PC-9 (cell line): ENCODE measurements at regions not wholly inside any gene's neighbourhood (a gene's known extent, or its start where the extent isn't known, plus 50 kb on each side); places are given as distances from the start of the nearest gene placed in this dataset.

ENCODE experiments used
- BruUV-seq: library from RNA; stranded (reverse); fragments of 400-500 nt; replicated peaks from 2 replicates; lab custom pipeline; 2021; lab: Mats Ljungman, UMichigan
- CTCF ChIA-PET: fragments of 300-600 bp; sonication (Branson Sonifier 250); formaldehyde crosslinking; loops from one replicate; lab custom pipeline; 2022; ENCODE audit warnings: antibody characterized with exemption; lab: Charles Lee
- POLR2A ChIA-PET: fragments of 300-600 bp; sonication (Branson Sonifier 250); formaldehyde crosslinking; loops from one replicate; lab custom pipeline; 2022; ENCODE audit warnings: antibody characterized with exemption; ENCODE audit not compliant: unreplicated experiment; lab: Charles Lee
- DNase-seq, 2 experiments: peaks; one replicate each; pipeline versions ENCODE4 v3.0.0 to v3.0.0-alpha.2; 2015 to 2022; ENCODE audit warnings: mixed read lengths in 1 of 2
- H2AFZ ChIP-seq: fragments of 200-600 bp; sonication (generic); 2 replicates; pipeline ENCODE4 v1.8.1; 2017; ENCODE audit warnings: antibody characterized with exemption
- H3F3A ChIP-seq: fragments of 200-600 bp; sonication (generic); 2 replicates; pipeline ENCODE4 v1.8.1; 2017; ENCODE audit warnings: antibody characterized with exemption, mild to moderate bottlenecking, low read depth; ENCODE audit not compliant: insufficient read depth
- H3K27ac ChIP-seq: fragments of 200-600 bp; sonication (generic); 2 replicates; pipeline ENCODE4 v1.6.1; 2016; ENCODE audit warnings: mixed run types
- H3K27me3 ChIP-seq: fragments of 200-600 bp; sonication (generic); 2 replicates; pipeline ENCODE4 v1.6.1; 2016; ENCODE audit warnings: low read depth, mixed run types; ENCODE audit not compliant: insufficient read depth
- H3K36me3 ChIP-seq: fragments of 200-600 bp; sonication (generic); 2 replicates; pipeline ENCODE4 v1.6.1; 2016; ENCODE audit warnings: low read depth, mixed run types
- H3K4me1 ChIP-seq: fragments of 200-600 bp; sonication (generic); replicated peaks from 2 replicates; pipeline ENCODE4 v1.6.1; 2016; ENCODE audit warnings: mixed run types; ENCODE audit not compliant: insufficient read depth
- H3K4me2 ChIP-seq: fragments of 200-600 bp; sonication (generic); 2 replicates; pipeline ENCODE4 v1.6.1; 2017; ENCODE audit warnings: mixed run types
- H3K4me3 ChIP-seq: fragments of 200-600 bp; sonication (generic); 2 replicates; pipeline ENCODE4 v1.6.1; 2016; ENCODE audit warnings: mixed run types
- H3K79me2 ChIP-seq: fragments of 200-600 bp; sonication (generic); 2 replicates; pipeline ENCODE4 v1.6.1; 2017; ENCODE audit warnings: low read depth, mixed run types
- H3K9me2 ChIP-seq: fragments of 200-600 bp; sonication (generic); 2 replicates; pipeline ENCODE4 v1.8.1; 2017; ENCODE audit warnings: mild to moderate bottlenecking; ENCODE audit not compliant: insufficient read depth
- H3K9me3 ChIP-seq: fragments of 200-600 bp; sonication (generic); 2 replicates; pipeline ENCODE4 v1.8.1; 2016; ENCODE audit warnings: low read depth; ENCODE audit not compliant: insufficient read depth
- H4K20me1 ChIP-seq: fragments of 200-600 bp; sonication (generic); 2 replicates; pipeline ENCODE4 v1.8.1; 2017; ENCODE audit not compliant: insufficient read depth
- EZH2 ChIP-seq: fragments of 200-600 bp; sonication (generic); IDR thresholded peaks from 2 replicates; pipeline ENCODE4 v1.8.0; 2017; ENCODE audit warnings: antibody characterized with exemption, low read depth
- intact Hi-C: fragments of 100-400 bp; cut with micrococcal nuclease; formaldehyde crosslinking; loops from one replicate; pipeline ENCODE4 v1.10.0; 2022; ENCODE audit not compliant: unreplicated experiment
- TF ChIP-seq, protein P1 (sequence below): fragments of 200-600 bp; sonication (generic); conservative IDR thresholded peaks from 2 replicates; pipeline ENCODE4 v1.6.1; 2017; ENCODE audit warnings: mixed run types, antibody characterized with exemption, mild to moderate bottlenecking, moderate library complexity

DNA sequence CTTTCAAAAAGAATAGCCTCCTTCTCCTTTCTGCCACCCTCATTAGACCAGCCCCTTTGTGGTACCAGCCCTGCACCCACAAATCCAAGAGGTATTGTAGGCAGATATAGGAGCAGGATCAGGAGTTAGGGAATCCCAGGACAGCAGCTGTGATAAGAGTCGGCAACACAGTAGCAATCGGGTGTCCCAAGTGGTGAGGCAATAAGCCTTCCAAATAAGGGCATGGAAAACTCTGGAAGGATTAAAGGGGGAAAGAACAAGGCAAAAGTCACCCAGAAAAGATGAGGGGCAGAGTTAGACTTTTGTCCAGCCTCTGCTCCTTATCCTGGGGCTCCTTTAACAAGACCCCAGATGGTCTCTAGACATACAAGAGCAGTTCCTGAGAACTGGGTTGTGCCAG lies 204.2 kb downstream of the TBX5 start:
- Histone ChIP-seq H3K9me3 (no peaks in the 10 kb centered on the region), H3K27ac (no peak overlapping the region), H3K9me2 (no peaks in the 10 kb centered on the region), H3K36me3 (no peaks in the 10 kb centered on the region), H3K4me2 (no peak overlapping the region), H3F3A (no peaks in the 10 kb centered on the region), H3K4me3 (no peak overlapping the region), H3K4me1 (no peaks in the 10 kb centered on the region), H3K79me2 (no peaks in the 10 kb centered on the region), H4K20me1 (no peaks in the 10 kb centered on the region), H2AFZ (no peak overlapping the region), H3K27me3 (no peaks in the 10 kb centered on the region; the same call in 1 of the 2 replicates)
- intact Hi-C loops: no loop called here
- TF ChIP-seq, protein P1, sequence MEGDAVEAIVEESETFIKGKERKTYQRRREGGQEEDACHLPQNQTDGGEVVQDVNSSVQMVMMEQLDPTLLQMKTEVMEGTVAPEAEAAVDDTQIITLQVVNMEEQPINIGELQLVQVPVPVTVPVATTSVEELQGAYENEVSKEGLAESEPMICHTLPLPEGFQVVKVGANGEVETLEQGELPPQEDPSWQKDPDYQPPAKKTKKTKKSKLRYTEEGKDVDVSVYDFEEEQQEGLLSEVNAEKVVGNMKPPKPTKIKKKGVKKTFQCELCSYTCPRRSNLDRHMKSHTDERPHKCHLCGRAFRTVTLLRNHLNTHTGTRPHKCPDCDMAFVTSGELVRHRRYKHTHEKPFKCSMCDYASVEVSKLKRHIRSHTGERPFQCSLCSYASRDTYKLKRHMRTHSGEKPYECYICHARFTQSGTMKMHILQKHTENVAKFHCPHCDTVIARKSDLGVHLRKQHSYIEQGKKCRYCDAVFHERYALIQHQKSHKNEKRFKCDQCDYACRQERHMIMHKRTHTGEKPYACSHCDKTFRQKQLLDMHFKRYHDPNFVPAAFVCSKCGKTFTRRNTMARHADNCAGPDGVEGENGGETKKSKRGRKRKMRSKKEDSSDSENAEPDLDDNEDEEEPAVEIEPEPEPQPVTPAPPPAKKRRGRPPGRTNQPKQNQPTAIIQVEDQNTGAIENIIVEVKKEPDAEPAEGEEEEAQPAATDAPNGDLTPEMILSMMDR: no peak
- no peak for TF ChIP-seq EZH2
- DNase-seq: no peak
- POLR2A ChIA-PET: no interaction called here
- CTCF ChIA-PET: no interaction called here
- BruUV-seq: no TSS peak

DNA sequence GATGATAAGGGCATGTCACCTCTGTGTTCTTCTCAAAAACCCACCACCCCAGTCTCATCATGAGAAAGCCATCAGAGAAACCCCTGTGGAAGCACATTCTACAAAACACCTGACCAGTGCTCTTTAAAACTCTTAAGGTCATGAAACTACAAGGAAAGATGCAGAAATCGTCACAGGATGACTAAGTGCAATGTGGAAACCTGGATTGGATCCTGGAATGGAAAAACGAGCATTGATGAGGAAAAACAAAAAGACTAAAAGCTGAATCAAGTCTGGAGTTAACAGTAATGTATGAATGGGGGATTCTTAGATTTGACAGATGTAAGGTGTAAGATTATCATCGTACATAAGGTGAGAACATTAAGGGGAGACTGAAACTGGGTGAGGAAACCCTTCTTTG lies 211.0 kb downstream of the TBX5 start:
- intact Hi-C loops: no loop called here
- Histone ChIP-seq H3K4me2 (no peak overlapping the region), H3K9me2 (no peaks in the 10 kb centered on the region), H2AFZ (no peak overlapping the region), H3K4me1 (no peaks in the 10 kb centered on the region), H3K4me3 (no peak overlapping the region), H4K20me1 (no peaks in the 10 kb centered on the region; the same call in 1 of the 2 replicates), H3K27me3 (peaks cover 20% of the 10 kb centered on the region; the same call in 1 of the 2 replicates), H3F3A (no peaks in the 10 kb centered on the region), H3K9me3 (no peaks in the 10 kb centered on the region), H3K36me3 (no peaks in the 10 kb centered on the region), H3K27ac (no peak overlapping the region), H3K79me2 (no peaks in the 10 kb centered on the region)
- ChIA-PET POLR2A (no interaction called here), CTCF (no interaction called here)
- no peak for DNase-seq
- no TSS peak for BruUV-seq
- TF ChIP-seq EZH2: no peak
- TF ChIP-seq, protein P1: no peak

DNA sequence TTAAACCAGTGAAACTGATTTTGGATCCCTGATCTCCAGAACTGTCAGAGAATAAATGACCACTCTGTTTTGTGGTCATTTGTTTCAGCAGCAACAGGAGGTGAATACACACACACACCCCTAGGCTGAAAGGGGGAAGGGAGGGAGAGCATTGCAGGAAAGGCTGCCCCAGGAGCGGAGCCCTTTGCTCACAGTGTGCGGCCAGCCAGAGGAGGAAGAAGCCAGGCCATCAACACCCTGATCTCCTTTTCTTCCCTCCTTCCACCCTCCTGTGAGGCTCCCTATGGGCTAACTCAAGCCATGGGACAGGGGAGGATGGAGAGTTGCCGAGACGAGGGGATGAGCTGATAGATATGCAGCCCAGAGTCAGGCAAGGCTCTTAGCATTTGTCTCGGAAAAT lies 211.9 kb downstream of the TBX5 start:
- H3K27me3 ChIP-seq: peaks cover 27% of the 10 kb centered on the region; the same call in 1 of the 2 replicates
- H3K36me3 ChIP-seq: no peaks in the 10 kb centered on the region
- H3K27ac ChIP-seq: no peak overlapping the region
- DNase-seq: no peak
- no peaks in the 10 kb centered on the region for H3F3A ChIP-seq
- H3K79me2 ChIP-seq: no peaks in the 10 kb centered on the region
- no peak overlapping the region for H2AFZ ChIP-seq
- no peaks in the 10 kb centered on the region for H3K9me2 ChIP-seq
- H3K4me3 ChIP-seq: no peak overlapping the region
- TF ChIP-seq EZH2: no peak
- TF ChIP-seq, protein P1: no peak
- CTCF ChIA-PET: no interaction called here
- H3K4me2 ChIP-seq: no peak overlapping the region
- no TSS peak for BruUV-seq
- no peaks in the 10 kb centered on the region for H3K4me1 ChIP-seq
- H3K9me3 ChIP-seq: no peaks in the 10 kb centered on the region
- no peaks in the 10 kb centered on the region; the same call in 1 of the 2 replicates for H4K20me1 ChIP-seq
- intact Hi-C loops: no loop called here
- POLR2A ChIA-PET: no interaction called here
